K562 (cell line): ENCODE measurements at regions not wholly inside any gene's neighbourhood (a gene's known extent, or its start where the extent isn't known, plus 50 kb on each side); places are given as distances from the start of the nearest gene placed in this dataset.

Experiments
- JUN ChIP-seq, 2 experiments: sonication (generic) in 1 of 2; formaldehyde crosslinking in 1 of 2; IDR thresholded peaks; 2 replicates each; pipeline versions ENCODE4 v1.6.1 to v1.8.0; 2012 to 2022; ENCODE audit warnings: borderline replicate concordance in 2 of 2, mild to moderate bottlenecking in 2 of 2, improper control_type of control experiment in 1 of 2, low read depth in 1 of 2, low read length in 1 of 2, missing genetic modification reagents in 1 of 2
- KDM4B ChIP-seq, 2 experiments: fragments of 450-650 bp in 1 of 2; sonication (generic) in 1 of 2; IDR thresholded peaks; 2 replicates each; pipeline ENCODE4 v1.6.1; 2016 to 2017; ENCODE audit warnings: borderline replicate concordance in 2 of 2, antibody characterized with exemption in 1 of 2, low read depth in 1 of 2, mild to moderate bottlenecking in 1 of 2
- POLR2B ChIP-seq: fragments of 450-650 bp; IDR thresholded peaks from 2 replicates; pipeline ENCODE4 v1.6.1; 2018; ENCODE audit warnings: low read depth; ENCODE audit not compliant: partially characterized antibody
- XRCC4 ChIP-seq: IDR thresholded peaks from one replicate; pipeline ENCODE4 v1.6.1; 2011; ENCODE audit not compliant: insufficient read depth, insufficient read length; ENCODE audit errors: extremely low read depth
- TF ChIP-seq, protein P1 (sequence below), 2 experiments: fragments of 450-650 bp; formaldehyde crosslinking in 1 of 2; IDR thresholded peaks; 2 replicates each; pipeline versions ENCODE4 v1.4.0 to v1.6.1; 2014 to 2020; ENCODE audit warnings: mild to moderate bottlenecking in 2 of 2, borderline replicate concordance in 1 of 2, low read depth in 1 of 2
- TF ChIP-seq, protein P2 (sequence below), 3 experiments: IDR thresholded peaks in 2 of 3; conservative IDR thresholded peaks in 1 of 3; 2 replicates each; pipeline ENCODE4 v1.5.1; 2011 to 2012; ENCODE audit warnings: low read length in 3 of 3, mild to moderate bottlenecking in 3 of 3, control low read depth in 2 of 3, improper control_type of control experiment in 1 of 3, inconsistent platforms in 1 of 3, low read depth in 1 of 3, mixed read lengths in 1 of 3, moderate library complexity in 1 of 3; ENCODE audit not compliant: insufficient read depth in 2 of 3
- TF ChIP-seq, protein P3 (sequence below): sonication (generic); formaldehyde crosslinking; IDR thresholded peaks from 2 replicates; pipeline ENCODE4 v1.8.0; 2022; ENCODE audit warnings: missing genetic modification reagents, mild to moderate bottlenecking, borderline replicate concordance

DNA sequence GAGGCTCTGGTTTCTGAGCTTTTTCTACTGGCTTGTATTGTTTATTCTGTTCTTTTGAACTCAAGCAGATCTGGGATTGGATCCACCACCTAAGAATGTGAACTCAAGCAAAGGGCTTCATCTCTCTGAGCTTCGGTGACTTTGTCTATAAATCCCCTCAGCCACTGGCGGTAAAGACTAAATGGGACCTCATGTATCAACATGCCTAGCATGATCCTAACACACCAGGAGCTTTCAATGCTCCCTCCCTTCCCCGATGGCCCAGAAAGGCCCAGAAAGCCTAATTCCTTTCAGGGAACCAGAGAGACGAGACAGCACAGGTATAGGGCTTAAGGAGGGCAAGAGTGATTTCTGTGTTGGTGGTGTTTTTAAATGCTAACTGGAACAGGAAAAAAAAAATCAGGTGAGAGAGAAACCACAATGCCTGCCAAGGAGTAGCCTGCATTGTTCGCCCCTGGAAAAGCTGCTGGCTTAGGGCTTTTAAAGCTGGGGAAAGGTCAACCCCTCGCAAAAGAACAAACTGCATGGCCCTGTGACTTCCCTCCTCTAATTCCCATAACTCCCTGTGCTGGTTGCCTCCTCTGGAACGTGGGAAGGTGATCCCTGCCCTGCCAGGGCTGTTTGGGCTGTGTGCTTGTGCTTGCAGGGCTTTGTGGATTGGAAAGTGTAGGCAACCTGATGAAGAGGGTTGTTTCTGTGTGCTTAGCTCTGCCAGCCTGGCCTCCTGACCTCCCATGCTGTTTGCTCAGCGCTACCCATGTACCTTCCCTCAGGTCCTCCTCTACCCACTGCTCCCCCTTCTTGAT lies 147.0 kb downstream of the PLPP3 start:
- TF ChIP-seq, protein P1, sequence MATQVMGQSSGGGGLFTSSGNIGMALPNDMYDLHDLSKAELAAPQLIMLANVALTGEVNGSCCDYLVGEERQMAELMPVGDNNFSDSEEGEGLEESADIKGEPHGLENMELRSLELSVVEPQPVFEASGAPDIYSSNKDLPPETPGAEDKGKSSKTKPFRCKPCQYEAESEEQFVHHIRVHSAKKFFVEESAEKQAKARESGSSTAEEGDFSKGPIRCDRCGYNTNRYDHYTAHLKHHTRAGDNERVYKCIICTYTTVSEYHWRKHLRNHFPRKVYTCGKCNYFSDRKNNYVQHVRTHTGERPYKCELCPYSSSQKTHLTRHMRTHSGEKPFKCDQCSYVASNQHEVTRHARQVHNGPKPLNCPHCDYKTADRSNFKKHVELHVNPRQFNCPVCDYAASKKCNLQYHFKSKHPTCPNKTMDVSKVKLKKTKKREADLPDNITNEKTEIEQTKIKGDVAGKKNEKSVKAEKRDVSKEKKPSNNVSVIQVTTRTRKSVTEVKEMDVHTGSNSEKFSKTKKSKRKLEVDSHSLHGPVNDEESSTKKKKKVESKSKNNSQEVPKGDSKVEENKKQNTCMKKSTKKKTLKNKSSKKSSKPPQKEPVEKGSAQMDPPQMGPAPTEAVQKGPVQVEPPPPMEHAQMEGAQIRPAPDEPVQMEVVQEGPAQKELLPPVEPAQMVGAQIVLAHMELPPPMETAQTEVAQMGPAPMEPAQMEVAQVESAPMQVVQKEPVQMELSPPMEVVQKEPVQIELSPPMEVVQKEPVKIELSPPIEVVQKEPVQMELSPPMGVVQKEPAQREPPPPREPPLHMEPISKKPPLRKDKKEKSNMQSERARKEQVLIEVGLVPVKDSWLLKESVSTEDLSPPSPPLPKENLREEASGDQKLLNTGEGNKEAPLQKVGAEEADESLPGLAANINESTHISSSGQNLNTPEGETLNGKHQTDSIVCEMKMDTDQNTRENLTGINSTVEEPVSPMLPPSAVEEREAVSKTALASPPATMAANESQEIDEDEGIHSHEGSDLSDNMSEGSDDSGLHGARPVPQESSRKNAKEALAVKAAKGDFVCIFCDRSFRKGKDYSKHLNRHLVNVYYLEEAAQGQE (IDR thresholded peaks at IDR 0.05; ENCODE audit: borderline replicate concordance): no peak
- TF ChIP-seq, protein P1 (CRISPR knock-in tag; IDR thresholded peaks at IDR 0.05; ENCODE audit: low read depth): no peak
- TF ChIP-seq JUN (IDR thresholded peaks at IDR 0.05; ENCODE audit: borderline replicate concordance, low read depth, low read length): no peak
- TF ChIP-seq JUN (CRISPR knock-in tag; IDR thresholded peaks at IDR 0.05; ENCODE audit: borderline replicate concordance): no peak
- no peak for TF ChIP-seq KDM4B (IDR thresholded peaks at IDR 0.05; ENCODE audit: borderline replicate concordance in 2 of 2, low read depth in 1 of 2)
- no peak for TF ChIP-seq XRCC4
- TF ChIP-seq, protein P2, sequence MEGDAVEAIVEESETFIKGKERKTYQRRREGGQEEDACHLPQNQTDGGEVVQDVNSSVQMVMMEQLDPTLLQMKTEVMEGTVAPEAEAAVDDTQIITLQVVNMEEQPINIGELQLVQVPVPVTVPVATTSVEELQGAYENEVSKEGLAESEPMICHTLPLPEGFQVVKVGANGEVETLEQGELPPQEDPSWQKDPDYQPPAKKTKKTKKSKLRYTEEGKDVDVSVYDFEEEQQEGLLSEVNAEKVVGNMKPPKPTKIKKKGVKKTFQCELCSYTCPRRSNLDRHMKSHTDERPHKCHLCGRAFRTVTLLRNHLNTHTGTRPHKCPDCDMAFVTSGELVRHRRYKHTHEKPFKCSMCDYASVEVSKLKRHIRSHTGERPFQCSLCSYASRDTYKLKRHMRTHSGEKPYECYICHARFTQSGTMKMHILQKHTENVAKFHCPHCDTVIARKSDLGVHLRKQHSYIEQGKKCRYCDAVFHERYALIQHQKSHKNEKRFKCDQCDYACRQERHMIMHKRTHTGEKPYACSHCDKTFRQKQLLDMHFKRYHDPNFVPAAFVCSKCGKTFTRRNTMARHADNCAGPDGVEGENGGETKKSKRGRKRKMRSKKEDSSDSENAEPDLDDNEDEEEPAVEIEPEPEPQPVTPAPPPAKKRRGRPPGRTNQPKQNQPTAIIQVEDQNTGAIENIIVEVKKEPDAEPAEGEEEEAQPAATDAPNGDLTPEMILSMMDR (IDR thresholded peaks at IDR 0.05 in 2 of 3, conservative IDR thresholded peaks at IDR 0.05 in 1 of 3; ENCODE audit: insufficient read depth in 2 of 3, low read depth in 1 of 3, low read length in 3 of 3): no peak
- TF ChIP-seq POLR2B: no peak
- TF ChIP-seq, protein P3, sequence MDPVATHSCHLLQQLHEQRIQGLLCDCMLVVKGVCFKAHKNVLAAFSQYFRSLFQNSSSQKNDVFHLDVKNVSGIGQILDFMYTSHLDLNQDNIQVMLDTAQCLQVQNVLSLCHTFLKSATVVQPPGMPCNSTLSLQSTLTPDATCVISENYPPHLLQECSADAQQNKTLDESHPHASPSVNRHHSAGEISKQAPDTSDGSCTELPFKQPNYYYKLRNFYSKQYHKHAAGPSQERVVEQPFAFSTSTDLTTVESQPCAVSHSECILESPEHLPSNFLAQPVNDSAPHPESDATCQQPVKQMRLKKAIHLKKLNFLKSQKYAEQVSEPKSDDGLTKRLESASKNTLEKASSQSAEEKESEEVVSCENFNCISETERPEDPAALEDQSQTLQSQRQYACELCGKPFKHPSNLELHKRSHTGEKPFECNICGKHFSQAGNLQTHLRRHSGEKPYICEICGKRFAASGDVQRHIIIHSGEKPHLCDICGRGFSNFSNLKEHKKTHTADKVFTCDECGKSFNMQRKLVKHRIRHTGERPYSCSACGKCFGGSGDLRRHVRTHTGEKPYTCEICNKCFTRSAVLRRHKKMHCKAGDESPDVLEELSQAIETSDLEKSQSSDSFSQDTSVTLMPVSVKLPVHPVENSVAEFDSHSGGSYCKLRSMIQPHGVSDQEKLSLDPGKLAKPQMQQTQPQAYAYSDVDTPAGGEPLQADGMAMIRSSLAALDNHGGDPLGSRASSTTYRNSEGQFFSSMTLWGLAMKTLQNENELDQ (CRISPR knock-in tag): no peak
